Spleen (tissue), 11 donors: ENCODE measurements at regions not wholly inside any gene's neighbourhood (a gene's known extent, or its start where the extent isn't known, plus 50 kb on each side); places are given as distances from the start of the nearest gene placed in this dataset.

Experiments used
- DNase-seq: peaks from one replicate; pipeline ENCODE4 v3.0.0-alpha.2; 2020
- H3K27ac ChIP-seq, 8 donors: fragments of 200-600 bp; sonication (generic) in 7 of 8; 1 replicate in 4 of 8; 2 replicates in 4 of 8; pipeline versions ENCODE4 v1.5.0 to v1.8.0; 2016 to 2021; ENCODE audit warnings: inconsistent platforms in 4 of 8, mild to moderate bottlenecking in 4 of 8, moderate library complexity in 1 of 8
- H3K27me3 ChIP-seq, 7 donors: fragments of 200-600 bp; sonication (generic) in 6 of 7; replicated peaks in 1 of 7; 1 replicate in 4 of 7; 2 replicates in 3 of 7; pipeline versions ENCODE4 v1.5.0 to v1.8.0; 2016 to 2021; ENCODE audit warnings: inconsistent platforms in 3 of 7, mild to moderate bottlenecking in 1 of 7
- H3K36me3 ChIP-seq, 6 donors: fragments of 200-600 bp; sonication (generic) in 5 of 6; 1 replicate in 4 of 6; 2 replicates in 2 of 6; pipeline versions ENCODE4 v1.5.0 to v1.8.0; 2016 to 2021; ENCODE audit warnings: inconsistent platforms in 2 of 6
- H3K4me1 ChIP-seq, 6 donors: fragments of 200-600 bp; sonication (generic) in 5 of 6; 1 replicate in 3 of 6; 2 replicates in 3 of 6; pipeline versions ENCODE4 v1.5.0 to v1.8.0; 2016 to 2021; ENCODE audit warnings: inconsistent platforms in 3 of 6
- H3K4me3 ChIP-seq, 8 donors: fragments of 200-600 bp; sonication (generic) in 7 of 8; 1 replicate in 4 of 8; 2 replicates in 4 of 8; pipeline versions ENCODE4 v1.5.0 to v1.8.0; 2016 to 2021; ENCODE audit warnings: inconsistent platforms in 4 of 8, mild to moderate bottlenecking in 4 of 8, moderate library complexity in 2 of 8
- H3K9me3 ChIP-seq, 8 donors: fragments of 200-600 bp; sonication (generic) in 7 of 8; 1 replicate in 4 of 8; 2 replicates in 4 of 8; pipeline versions ENCODE4 v1.5.0 to v1.8.0; 2016 to 2021; ENCODE audit warnings: inconsistent platforms in 4 of 8
- POLR2A ChIP-seq, 3 donors: fragments of 450-650 bp; IDR thresholded peaks; one replicate each; pipeline ENCODE4 v1.5.1; 2017; ENCODE audit warnings: antibody characterized with exemption in 3 of 3, mild to moderate bottlenecking in 1 of 3
- POLR2AphosphoS5 ChIP-seq, 3 donors: sonication (generic); formaldehyde crosslinking; IDR thresholded peaks; one replicate each; pipeline ENCODE4 v1.5.1; 2017; ENCODE audit warnings: antibody characterized with exemption in 3 of 3
- WGBS, 5 donors: extraction: QIAGEN DNeasy Blood & Tissue Kit in 3 of 5; methylation state at CpG; one replicate each; pipeline versions ENCODE4 v1.1.5 to v1.1.7; 2013 to 2018; 5-methylcytosine and 5-hydroxymethylcytosine counted together
- intact Hi-C: fragments of 100-400 bp; cut with DNase I; formaldehyde crosslinking; loops from one replicate; pipeline ENCODE4 v1.15.0; 2023; ENCODE audit warnings: low total_unique reads
- TF ChIP-seq, protein P1 (sequence below), 11 experiments: fragments of 200-600 bp in 7 of 11; fragments of 450-650 bp in 4 of 11; sonication (generic) in 4 of 11; IDR thresholded peaks in 8 of 11; conservative IDR thresholded peaks in 3 of 11; 1 replicate in 7 of 11; 2 replicates in 4 of 11; pipeline versions ENCODE4 v1.4.0 to v1.8.0; 2016 to 2021; ENCODE audit warnings: antibody characterized with exemption in 11 of 11, inconsistent platforms in 4 of 11, mild to moderate bottlenecking in 1 of 11
- donor health status: healthy with polysubstance abuse.
- donor health status: DM: no; HTN: no; CAD: no; lungs with moderate emphysema.
- donor health status: DM: no; HTN: no; CAD: no.
- donor health status: Bipolar disorder and iron deficiency.
- donor health status: healthy.
- donor health status: DM: no; HTN: no; CAD: no.
- donor health status: DM: yes; HTN: yes; CAD: no.

DNA sequence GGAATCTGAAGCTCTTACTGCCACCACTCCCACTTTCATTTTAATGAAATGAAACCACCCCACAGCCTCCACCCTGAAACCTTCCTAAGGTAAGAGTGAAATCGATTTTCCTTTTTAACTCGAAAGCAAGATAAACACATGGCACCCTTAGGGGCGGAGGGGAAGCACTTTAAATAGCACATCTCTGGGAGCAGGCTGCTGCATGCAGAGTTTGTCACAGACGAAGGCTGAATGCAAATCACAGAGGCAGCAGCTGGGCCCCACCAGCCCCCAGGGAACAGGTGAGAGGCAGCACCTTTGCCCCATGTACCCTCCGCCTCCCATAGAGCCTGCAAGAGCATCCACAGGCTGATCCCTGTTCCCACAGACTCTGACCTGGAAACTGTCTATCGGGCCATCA is 60.0 kb upstream of the GRIK3 start:
- no peak overlapping the region for H3K27ac ChIP-seq
- peaks cover 0 to 5% (median 0%) of the 10 kb centered on the region in 6 donors for H3K4me1 ChIP-seq
- peak; percentile 78 for DNase-seq
- no peak for TF ChIP-seq POLR2AphosphoS5 (IDR thresholded peaks at IDR 0.05)
- no peak for TF ChIP-seq POLR2A (IDR thresholded peaks at IDR 0.05)
- TF ChIP-seq, protein P1, sequence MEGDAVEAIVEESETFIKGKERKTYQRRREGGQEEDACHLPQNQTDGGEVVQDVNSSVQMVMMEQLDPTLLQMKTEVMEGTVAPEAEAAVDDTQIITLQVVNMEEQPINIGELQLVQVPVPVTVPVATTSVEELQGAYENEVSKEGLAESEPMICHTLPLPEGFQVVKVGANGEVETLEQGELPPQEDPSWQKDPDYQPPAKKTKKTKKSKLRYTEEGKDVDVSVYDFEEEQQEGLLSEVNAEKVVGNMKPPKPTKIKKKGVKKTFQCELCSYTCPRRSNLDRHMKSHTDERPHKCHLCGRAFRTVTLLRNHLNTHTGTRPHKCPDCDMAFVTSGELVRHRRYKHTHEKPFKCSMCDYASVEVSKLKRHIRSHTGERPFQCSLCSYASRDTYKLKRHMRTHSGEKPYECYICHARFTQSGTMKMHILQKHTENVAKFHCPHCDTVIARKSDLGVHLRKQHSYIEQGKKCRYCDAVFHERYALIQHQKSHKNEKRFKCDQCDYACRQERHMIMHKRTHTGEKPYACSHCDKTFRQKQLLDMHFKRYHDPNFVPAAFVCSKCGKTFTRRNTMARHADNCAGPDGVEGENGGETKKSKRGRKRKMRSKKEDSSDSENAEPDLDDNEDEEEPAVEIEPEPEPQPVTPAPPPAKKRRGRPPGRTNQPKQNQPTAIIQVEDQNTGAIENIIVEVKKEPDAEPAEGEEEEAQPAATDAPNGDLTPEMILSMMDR (IDR thresholded peaks at IDR 0.05 in 8 of 11, conservative IDR thresholded peaks at IDR 0.05 in 3 of 11), result no peak
- no peaks in the 10 kb centered on the region for H3K9me3 ChIP-seq
- peaks cover 0 to 75% (median 0%) of the 10 kb centered on the region in 7 donors for H3K27me3 ChIP-seq
- intact Hi-C loops, result no loop called here
- H3K36me3 ChIP-seq, result no peaks in the 10 kb centered on the region
- 34 to 48% (median 44%) methylated on average over 6 of the region's 6 CpGs for WGBS, 5 donors
- no peak overlapping the region for H3K4me3 ChIP-seq

DNA sequence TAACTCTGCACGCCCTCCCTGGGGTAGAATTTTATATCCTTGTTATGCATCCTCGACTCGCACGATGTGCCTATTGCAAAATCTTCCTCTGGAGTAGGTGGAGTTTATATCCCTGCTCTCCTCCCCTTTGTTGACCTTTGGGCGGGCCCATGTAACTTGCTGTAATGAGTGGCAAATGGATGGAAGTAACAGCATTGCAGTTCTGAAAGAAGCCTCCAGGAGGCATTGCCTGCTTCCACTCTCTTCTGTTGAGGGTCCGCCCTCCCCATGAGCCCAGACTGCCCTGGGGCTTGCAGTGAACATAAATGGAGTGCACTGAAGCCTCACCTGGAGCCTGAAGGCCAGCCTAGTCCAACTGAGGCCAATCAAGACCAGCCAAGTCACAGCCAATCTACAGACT is 62.2 kb upstream of the GRIK3 start:
- TF ChIP-seq POLR2A (IDR thresholded peaks at IDR 0.05), result no peak
- TF ChIP-seq, protein P1 (IDR thresholded peaks at IDR 0.05 in 8 of 11, conservative IDR thresholded peaks at IDR 0.05 in 3 of 11), result no peak
- TF ChIP-seq POLR2AphosphoS5 (IDR thresholded peaks at IDR 0.05), result no peak
- Histone ChIP-seq H3K27ac (no peak overlapping the region), H3K4me1 (peaks cover 0 to 5% (median 0%) of the 10 kb centered on the region in 6 donors), H3K27me3 (peaks cover 0 to 68% (median 3%) of the 10 kb centered on the region in 7 donors), H3K9me3 (no peaks in the 10 kb centered on the region), H3K4me3 (no peak overlapping the region), H3K36me3 (no peaks in the 10 kb centered on the region)
- 62 to 81% (median 70%) methylated on average over 6 of the region's 6 CpGs for WGBS, 5 donors
- no peak for DNase-seq
- intact Hi-C loops, result no loop called here

DNA sequence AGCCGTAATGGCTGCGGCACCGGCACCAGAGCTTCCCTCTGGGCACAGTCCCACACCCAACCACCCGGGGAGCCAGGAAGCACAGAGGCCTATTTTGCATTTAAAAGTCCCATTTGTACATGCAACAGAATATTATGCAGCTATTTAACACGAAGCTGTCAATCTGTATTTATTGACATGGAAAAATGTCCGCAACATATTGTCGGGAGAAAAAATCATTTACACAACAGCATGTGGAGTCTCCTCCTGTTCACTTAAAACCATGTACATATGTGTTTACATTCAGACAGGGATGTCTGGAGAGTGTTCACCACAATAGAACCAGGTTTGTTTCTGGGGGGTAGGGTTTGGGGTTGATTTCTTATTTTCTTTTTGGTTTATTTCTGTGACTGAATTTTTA is 63.4 kb upstream of the GRIK3 start:
- TF ChIP-seq POLR2A (IDR thresholded peaks at IDR 0.05) (no peak), POLR2AphosphoS5 (IDR thresholded peaks at IDR 0.05) (no peak)
- TF ChIP-seq, protein P1 (IDR thresholded peaks at IDR 0.05 in 8 of 11, conservative IDR thresholded peaks at IDR 0.05 in 3 of 11), result no peak
- peaks cover 0 to 64% (median 3%) of the 10 kb centered on the region in 7 donors for H3K27me3 ChIP-seq
- intact Hi-C loops, result no loop called here
- peaks cover 0 to 5% (median 0%) of the 10 kb centered on the region in 6 donors for H3K4me1 ChIP-seq
- no peak overlapping the region for H3K27ac ChIP-seq
- no peak overlapping the region for H3K4me3 ChIP-seq
- no peaks in the 10 kb centered on the region for H3K36me3 ChIP-seq
- DNase-seq, result no peak
- WGBS, 5 donors, result 69 to 79% (median 75%) methylated on average over 7 of the region's 7 CpGs
- H3K9me3 ChIP-seq, result no peaks in the 10 kb centered on the region

DNA sequence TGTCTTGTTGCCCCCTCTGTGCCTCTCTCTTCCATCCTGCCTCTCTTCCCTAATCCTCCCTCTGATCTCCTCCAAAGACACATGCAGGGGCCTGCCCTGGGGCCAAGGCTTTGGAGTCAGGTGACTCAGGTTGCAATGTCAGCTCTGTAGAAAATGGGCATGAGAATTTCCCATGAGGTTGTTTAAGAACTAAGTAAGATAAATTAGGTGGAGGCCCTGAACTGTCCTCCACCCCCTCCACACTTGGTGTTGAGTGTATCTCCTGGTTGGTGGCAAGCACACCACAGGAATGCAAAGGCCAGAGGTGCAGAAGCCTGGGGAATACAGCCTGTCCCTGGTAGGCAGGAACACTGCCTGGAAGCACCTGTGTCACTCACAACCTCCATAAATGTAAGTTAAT is 63.9 kb upstream of the GRIK3 start:
- no peak for DNase-seq
- Histone ChIP-seq H3K9me3 (no peaks in the 10 kb centered on the region), H3K27me3 (peaks cover 0 to 60% (median 3%) of the 10 kb centered on the region in 7 donors), H3K4me3 (no peak overlapping the region), H3K36me3 (no peaks in the 10 kb centered on the region), H3K4me1 (peaks cover 0 to 5% (median 0%) of the 10 kb centered on the region in 6 donors), H3K27ac (no peak overlapping the region)
- TF ChIP-seq, protein P1 (IDR thresholded peaks at IDR 0.05 in 8 of 11, conservative IDR thresholded peaks at IDR 0.05 in 3 of 11), result no peak
- intact Hi-C loops, result no loop called here
